Spinal cord (tissue), 9 donors: ENCODE measurements at regions not wholly inside any gene's neighbourhood (a gene's known extent, or its start where the extent isn't known, plus 50 kb on each side); places are given as distances from the start of the nearest gene placed in this dataset.

Source experiments
- DNase-seq, 6 donors: peaks; one replicate each; pipeline versions ENCODE4 v3.0.0 to v3.0.0-alpha.2; 2013 to 2015; ENCODE audit warnings: low spot score in 6 of 6, low read depth in 4 of 6
- H3K27ac ChIP-seq: one replicate; pipeline ENCODE4 v1.5.1; 2013; ENCODE audit warnings: low read depth, low read length, control low read depth
- H3K27me3 ChIP-seq: one replicate; pipeline ENCODE4 v1.6.1; 2013; ENCODE audit warnings: low read length; ENCODE audit not compliant: control insufficient read depth, insufficient read depth
- H3K36me3 ChIP-seq: one replicate; pipeline ENCODE4 v1.6.1; 2013; ENCODE audit warnings: low read length; ENCODE audit not compliant: control insufficient read depth, insufficient read depth
- H3K4me1 ChIP-seq: one replicate; pipeline ENCODE4 v1.6.1; 2013; ENCODE audit warnings: low read length; ENCODE audit not compliant: control insufficient read depth, insufficient read depth
- H3K4me3 ChIP-seq: one replicate; pipeline ENCODE4 v1.5.1; 2013; ENCODE audit warnings: low read depth, low read length, control low read depth
- H3K9me3 ChIP-seq: one replicate; pipeline ENCODE4 v1.6.1; 2013; ENCODE audit warnings: low read length; ENCODE audit not compliant: control insufficient read depth, insufficient read depth
- WGBS: methylation state at CpG from one replicate; pipeline ENCODE4 v1.1.5; 2013; ENCODE audit warnings: missing lambda C conversion rate; ENCODE audit not compliant: insufficient coverage; 5-methylcytosine and 5-hydroxymethylcytosine counted together
- donor health status: healthy.

DNA sequence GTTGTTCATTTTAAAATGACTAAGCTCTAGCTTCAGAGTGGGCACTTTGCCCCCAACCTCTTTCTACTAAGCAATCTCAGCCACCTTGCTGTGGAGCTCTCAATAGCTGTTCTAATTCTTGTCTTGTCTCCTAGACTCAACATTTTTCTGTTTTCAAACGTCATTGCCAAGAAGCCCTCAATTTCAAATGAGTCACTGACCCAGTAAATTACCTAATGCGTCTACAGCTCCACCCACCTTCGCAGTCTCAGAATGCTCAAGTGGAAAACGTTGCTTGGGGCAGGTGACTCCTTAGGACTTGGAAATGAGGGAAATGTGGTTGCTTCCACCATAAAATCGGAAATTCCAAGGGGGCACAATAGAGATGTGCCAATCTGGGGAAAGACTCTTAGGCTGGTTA is 59.0 kb downstream of the ING2 start:
- peak in 1 of 6 donors; percentile 19 for DNase-seq
- Histone ChIP-seq H3K4me3 (no peak overlapping the region), H3K36me3 (no peaks in the 10 kb centered on the region), H3K27me3 (no peaks in the 10 kb centered on the region), H3K9me3 (no peaks in the 10 kb centered on the region), H3K4me1 (peaks cover 3% of the 10 kb centered on the region), H3K27ac (no peak overlapping the region)
- WGBS: 43% methylated on average over 2 of the region's 5 CpGs

DNA sequence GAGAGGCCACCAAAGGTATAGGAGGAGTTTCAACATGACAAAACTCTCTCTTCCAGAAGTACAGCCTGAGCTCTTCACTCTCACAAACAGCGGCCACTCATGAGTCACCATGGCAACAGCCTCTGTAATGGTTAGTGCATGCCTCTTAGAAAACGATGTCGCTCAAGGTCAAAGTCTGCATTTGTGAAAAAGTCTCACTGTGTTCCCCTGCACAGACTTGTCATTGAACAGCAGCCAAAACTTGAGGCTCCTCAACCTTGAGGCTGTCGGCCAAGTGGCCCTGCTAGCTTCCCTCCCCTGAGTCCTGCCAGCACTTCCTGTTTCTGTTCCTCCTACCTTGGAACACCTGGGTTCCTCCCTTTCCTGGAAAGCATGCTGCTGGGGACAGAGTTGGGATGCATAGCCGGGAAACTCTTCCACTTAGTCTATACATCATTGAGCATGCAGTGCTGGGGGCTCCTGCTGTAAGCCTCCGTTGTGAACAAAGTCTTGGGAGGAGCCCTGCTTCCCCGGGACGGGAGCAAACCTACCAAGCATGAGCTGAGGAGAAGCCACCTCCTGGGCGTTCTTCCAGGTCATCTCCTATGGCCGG is 66.6 kb downstream of the ING2 start:
- H3K4me1 ChIP-seq: peaks cover 5% of the 10 kb centered on the region
- H3K36me3 ChIP-seq: no peaks in the 10 kb centered on the region
- no peak overlapping the region for H3K27ac ChIP-seq
- no peaks in the 10 kb centered on the region for H3K9me3 ChIP-seq
- DNase-seq: peak in 3 of 6 donors; percentile 37 to 89 (median 67)
- WGBS: 6% methylated on average over 3 of the region's 10 CpGs
- H3K4me3 ChIP-seq: no peak overlapping the region
- no peaks in the 10 kb centered on the region for H3K27me3 ChIP-seq

DNA sequence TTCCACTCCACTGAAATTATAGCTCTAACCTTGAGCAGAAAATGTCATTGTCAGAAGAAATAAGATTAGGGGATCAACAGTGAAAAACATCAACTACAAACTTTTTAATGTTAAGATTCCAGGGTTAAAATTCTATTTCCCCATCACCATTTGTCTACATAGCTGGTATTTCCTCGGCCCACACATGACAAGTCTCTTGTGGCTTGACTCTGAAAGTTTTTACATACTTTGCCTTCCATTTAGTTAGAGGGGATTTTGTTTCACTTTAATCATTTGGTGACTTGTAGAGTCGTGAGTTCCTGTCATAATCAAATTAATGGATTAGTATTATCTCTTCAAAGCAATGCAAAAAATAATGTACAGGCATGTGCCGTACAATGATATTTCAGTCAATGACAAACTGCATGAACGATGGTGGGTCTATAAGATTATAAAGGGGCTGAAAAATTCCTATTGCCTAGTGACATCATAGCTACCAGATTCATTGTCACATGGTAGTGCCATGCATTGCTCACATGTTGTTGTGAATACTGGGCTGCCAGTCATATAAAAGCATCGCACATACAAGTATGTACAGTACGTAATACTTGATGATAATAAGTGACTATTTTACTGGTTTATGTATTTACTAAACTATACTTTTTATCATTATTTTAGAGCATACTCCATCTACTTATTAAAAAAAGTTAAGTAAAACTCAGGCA is 72.0 kb downstream of the ING2 start:
- Histone ChIP-seq H3K4me3 (no peak overlapping the region), H3K4me1 (no peaks in the 10 kb centered on the region), H3K9me3 (peaks cover 5% of the 10 kb centered on the region), H3K27ac (no peak overlapping the region), H3K27me3 (no peaks in the 10 kb centered on the region), H3K36me3 (no peaks in the 10 kb centered on the region)
- DNase-seq: no peak
- no CpG with 5 or more reads among the region's 6 CpGs for WGBS

DNA sequence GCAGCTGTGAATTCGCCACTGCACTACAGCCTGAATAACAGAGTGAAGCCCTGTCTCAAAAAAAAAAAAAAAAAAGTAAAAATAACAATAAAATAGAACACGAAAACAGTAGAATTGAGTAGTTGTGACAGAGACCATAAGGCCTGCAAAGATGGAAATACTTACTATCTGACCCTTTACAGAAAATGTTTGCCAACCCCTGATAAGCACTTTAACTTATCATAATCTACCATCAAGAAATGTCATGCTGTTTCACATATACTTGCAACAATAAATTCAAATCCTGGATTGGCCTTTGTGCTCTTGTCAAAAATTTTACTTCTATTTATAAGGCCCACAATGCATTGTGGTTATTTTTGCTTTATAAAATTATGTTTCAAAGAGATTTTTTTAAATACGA is 75.5 kb downstream of the ING2 start:
- H3K4me3 ChIP-seq: no peak overlapping the region
- no peaks in the 10 kb centered on the region for H3K27me3 ChIP-seq
- H3K27ac ChIP-seq: no peak overlapping the region
- H3K36me3 ChIP-seq: no peaks in the 10 kb centered on the region
- no peaks in the 10 kb centered on the region for H3K4me1 ChIP-seq
- H3K9me3 ChIP-seq: peaks cover 8% of the 10 kb centered on the region
- no CpG with 5 or more reads among the region's 3 CpGs for WGBS
- DNase-seq: no peak

DNA sequence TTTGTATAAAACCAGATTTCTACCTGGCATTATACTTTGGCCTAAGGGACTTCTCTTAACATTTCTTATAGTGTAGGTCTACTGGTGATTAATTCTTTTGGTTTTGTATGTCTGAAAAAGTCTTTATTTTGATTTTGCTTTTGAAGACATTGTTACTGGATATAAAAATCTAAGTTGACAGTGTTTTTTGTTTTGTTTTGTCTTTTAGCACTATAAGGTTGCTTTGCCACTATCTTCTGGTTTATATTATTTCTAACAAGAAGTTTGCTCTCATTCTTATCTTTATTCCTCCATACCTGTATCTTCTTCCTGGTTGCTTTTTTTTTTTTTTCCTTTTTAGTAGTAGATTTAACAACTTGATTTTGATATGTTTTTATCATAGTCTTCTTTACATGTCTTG is 76.0 kb downstream of the ING2 start:
- no peak overlapping the region for H3K27ac ChIP-seq
- H3K4me3 ChIP-seq: no peak overlapping the region
- H3K27me3 ChIP-seq: no peaks in the 10 kb centered on the region
- H3K9me3 ChIP-seq: peaks cover 8% of the 10 kb centered on the region
- no peaks in the 10 kb centered on the region for H3K36me3 ChIP-seq
- no peaks in the 10 kb centered on the region for H3K4me1 ChIP-seq
- DNase-seq: no peak

DNA sequence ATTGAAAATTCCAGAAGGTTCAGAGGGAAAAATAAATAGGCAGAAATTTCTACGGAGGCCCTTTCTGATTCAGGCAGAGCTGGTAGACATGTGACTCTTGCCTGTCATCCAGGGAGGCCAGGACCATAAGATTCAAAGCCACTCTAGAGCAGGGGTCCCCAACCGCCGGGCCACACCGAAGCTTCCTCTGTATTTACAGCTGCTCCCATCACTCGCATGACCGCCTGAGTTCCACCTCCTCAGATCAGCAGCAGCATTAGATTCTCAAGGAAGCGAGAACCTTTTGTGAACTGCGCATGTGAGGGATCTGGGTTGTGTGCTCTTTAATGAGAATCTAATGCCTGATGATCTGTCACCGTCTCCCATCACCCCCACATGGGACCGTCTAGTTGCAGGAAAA is 72.2 kb downstream of the RWDD4 start:
- Histone ChIP-seq H3K27me3 (no peaks in the 10 kb centered on the region), H3K4me3 (no peak overlapping the region), H3K9me3 (peaks cover 3% of the 10 kb centered on the region), H3K4me1 (no peaks in the 10 kb centered on the region), H3K36me3 (no peaks in the 10 kb centered on the region), H3K27ac (no peak overlapping the region)
- no peak for DNase-seq
- WGBS: 93% methylated on average over 3 of the region's 10 CpGs

DNA sequence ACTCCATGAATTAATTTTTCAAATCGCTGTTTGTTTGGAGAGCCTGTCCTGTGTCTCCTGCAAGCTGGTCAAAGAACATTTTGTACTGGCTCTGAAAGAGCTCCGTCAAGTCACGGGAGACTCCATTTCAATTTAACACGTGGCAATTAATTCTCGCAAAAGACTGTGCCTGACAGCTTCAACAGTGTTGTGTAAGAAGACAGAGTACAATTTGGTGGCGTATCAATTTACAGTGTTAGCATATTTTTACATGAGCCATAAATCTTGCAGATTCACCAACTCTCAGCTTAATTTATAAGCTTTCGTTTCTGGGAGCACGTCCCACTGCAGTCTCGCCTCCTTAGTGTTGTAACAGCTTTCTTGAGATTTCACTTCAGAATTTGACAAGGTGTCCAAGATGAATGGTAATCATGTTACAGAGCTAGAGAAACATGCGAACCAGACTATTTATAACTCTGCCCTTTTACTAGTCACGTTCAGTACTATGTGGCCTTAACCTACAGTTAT is 70.8 kb downstream of the RWDD4 start:
- 20% methylated on average over 2 of the region's 11 CpGs for WGBS

DNA sequence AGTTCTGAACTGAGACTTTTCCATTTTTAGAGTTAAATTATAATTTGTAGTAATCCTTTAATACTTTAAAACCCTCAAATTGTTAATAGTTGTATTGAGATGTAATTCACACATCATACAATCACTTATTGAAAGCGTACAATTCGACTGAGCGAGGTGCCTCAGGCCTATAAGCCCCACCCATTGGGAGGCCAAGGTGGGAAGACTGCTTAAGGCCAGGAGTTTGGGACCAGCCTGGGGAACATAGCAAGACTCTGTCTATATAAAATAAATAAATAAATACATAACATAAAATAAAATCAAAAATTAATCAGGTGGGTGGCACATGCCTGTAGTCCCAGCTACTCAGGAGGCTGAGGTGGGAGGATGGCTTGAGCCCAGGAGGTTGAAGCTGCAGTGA is 70.3 kb downstream of the RWDD4 start:
- WGBS: no CpG with 5 or more reads among the region's 3 CpGs
- H3K4me1 ChIP-seq: no peaks in the 10 kb centered on the region
- H3K36me3 ChIP-seq: no peaks in the 10 kb centered on the region
- no peaks in the 10 kb centered on the region for H3K9me3 ChIP-seq
- H3K27ac ChIP-seq: no peak overlapping the region
- no peak for DNase-seq
- H3K4me3 ChIP-seq: no peak overlapping the region
- H3K27me3 ChIP-seq: no peaks in the 10 kb centered on the region

More for the DNA sequence above, 70.8 kb downstream of the RWDD4 start:
- Histone ChIP-seq H3K4me3 (no peak overlapping the region), H3K4me1 (no peaks in the 10 kb centered on the region), H3K27me3 (no peaks in the 10 kb centered on the region), H3K9me3 (no peaks in the 10 kb centered on the region), H3K36me3 (no peaks in the 10 kb centered on the region), H3K27ac (no peak overlapping the region)
- peak in 2 of 6 donors; percentile 83 to 94 for DNase-seq

DNA sequence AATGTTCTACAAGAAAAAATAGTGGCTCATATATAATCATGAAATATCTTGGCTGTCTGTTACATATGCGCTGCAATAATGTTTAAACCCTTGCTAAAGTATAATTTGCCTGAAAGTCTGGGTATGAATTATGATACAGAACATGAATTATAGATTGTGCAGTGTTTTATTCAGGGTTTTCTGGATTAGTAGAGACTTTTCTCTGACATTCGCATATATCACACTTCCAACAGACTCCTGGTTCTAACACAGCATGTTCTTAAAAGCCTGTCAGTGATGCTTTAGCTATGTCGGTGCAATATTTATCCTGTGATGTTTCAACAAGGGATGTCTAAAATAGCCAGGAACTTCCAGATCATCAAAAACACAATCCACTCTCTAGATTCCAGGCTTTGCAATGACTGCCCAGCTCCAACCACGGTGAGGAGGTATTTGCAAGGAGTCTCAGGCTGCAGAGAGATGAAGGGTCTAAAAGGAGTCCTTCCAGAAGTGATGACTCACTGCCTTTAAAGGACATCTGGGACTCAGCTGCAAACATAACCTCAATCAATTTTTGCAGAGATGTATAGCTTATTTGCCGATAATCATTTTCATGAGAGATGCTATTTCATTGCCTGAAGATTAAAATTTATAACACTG is 69.4 kb downstream of the RWDD4 start:
- no peak overlapping the region for H3K27ac ChIP-seq
- no peaks in the 10 kb centered on the region for H3K4me1 ChIP-seq
- no peaks in the 10 kb centered on the region for H3K36me3 ChIP-seq
- peak in 2 of 6 donors; percentile 59 to 80 for DNase-seq
- H3K4me3 ChIP-seq: no peak overlapping the region
- WGBS: no CpG with 5 or more reads among the region's 5 CpGs
- H3K9me3 ChIP-seq: no peaks in the 10 kb centered on the region
- H3K27me3 ChIP-seq: no peaks in the 10 kb centered on the region
